ENCODE measurements at regions not wholly inside any gene's neighbourhood (a gene's known extent, or its start where the extent isn't known, plus 50 kb on each side); places are given as distances from the start of the nearest gene placed in this dataset.

DNA sequence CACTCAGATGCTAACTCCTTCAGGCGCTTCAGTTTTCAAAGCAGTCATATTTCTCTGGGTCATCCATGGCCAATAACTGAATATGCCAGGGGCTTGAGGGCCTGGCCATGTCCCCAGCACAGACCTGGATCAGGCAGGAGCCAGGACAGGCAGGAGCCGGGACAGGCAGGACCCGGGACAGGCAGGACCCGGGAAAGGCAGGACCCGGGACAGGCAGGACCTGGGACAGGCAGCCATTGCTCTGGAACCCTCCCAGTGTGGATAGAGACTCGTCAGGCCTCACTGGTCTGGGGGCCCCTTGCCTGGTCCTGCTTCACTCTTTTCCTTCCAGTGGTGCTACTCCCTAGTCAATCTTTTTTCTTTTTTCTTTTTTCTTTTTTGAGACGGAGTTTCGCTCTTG, 117.5 kb upstream of the TEX51 start (continued):
- TF ChIP-seq, protein P1, sequence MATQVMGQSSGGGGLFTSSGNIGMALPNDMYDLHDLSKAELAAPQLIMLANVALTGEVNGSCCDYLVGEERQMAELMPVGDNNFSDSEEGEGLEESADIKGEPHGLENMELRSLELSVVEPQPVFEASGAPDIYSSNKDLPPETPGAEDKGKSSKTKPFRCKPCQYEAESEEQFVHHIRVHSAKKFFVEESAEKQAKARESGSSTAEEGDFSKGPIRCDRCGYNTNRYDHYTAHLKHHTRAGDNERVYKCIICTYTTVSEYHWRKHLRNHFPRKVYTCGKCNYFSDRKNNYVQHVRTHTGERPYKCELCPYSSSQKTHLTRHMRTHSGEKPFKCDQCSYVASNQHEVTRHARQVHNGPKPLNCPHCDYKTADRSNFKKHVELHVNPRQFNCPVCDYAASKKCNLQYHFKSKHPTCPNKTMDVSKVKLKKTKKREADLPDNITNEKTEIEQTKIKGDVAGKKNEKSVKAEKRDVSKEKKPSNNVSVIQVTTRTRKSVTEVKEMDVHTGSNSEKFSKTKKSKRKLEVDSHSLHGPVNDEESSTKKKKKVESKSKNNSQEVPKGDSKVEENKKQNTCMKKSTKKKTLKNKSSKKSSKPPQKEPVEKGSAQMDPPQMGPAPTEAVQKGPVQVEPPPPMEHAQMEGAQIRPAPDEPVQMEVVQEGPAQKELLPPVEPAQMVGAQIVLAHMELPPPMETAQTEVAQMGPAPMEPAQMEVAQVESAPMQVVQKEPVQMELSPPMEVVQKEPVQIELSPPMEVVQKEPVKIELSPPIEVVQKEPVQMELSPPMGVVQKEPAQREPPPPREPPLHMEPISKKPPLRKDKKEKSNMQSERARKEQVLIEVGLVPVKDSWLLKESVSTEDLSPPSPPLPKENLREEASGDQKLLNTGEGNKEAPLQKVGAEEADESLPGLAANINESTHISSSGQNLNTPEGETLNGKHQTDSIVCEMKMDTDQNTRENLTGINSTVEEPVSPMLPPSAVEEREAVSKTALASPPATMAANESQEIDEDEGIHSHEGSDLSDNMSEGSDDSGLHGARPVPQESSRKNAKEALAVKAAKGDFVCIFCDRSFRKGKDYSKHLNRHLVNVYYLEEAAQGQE (IDR thresholded peaks at IDR 0.05), result no peak
- no peak for TF ChIP-seq SMC3 (IDR thresholded peaks at IDR 0.05)

GRCh38 chr2:126781806-126782205, 116.9 kb upstream of the TEX51 start:
- H3K4me2 ChIP-seq, result no peak overlapping the region
- no peaks in the 10 kb centered on the region for H3K9me3 ChIP-seq
- no peak for FAIRE-seq
- no peak overlapping the region for H3K27ac ChIP-seq
- no peak for DNase-seq (ENCODE audit: low read depth in 1 of 2, low spot score in 1 of 2)
- ChIA-PET POLR2A (no interaction called here), CTCF (no interaction called here)
- H3K4me3 ChIP-seq, result no peak overlapping the region
- 10% methylated on average over 6 of the region's 6 CpGs for WGBS (ENCODE audit: missing lambda C conversion rate)
- H3K4me1 ChIP-seq, result 0 out of 3 replicates have a peak, but pooled peaks cover 2% of the 10 kb centered on the region
- TF ChIP-seq, protein P2, sequence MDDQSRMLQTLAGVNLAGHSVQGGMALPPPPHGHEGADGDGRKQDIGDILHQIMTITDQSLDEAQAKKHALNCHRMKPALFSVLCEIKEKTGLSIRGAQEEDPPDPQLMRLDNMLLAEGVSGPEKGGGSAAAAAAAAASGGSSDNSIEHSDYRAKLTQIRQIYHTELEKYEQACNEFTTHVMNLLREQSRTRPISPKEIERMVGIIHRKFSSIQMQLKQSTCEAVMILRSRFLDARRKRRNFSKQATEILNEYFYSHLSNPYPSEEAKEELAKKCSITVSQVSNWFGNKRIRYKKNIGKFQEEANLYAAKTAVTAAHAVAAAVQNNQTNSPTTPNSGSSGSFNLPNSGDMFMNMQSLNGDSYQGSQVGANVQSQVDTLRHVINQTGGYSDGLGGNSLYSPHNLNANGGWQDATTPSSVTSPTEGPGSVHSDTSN (IDR thresholded peaks at IDR 0.05), result no peak
- TF ChIP-seq CBX2 (IDR thresholded peaks at IDR 0.05; ENCODE audit: borderline replicate concordance, low read depth), result no peak
- no peak for TF ChIP-seq JUNB (IDR thresholded peaks at IDR 0.05)
- TF ChIP-seq KDM1A (IDR thresholded peaks at IDR 0.05; ENCODE audit: low read depth), result no peak
- no peak for TF ChIP-seq HOXB13 (CRISPR knock-in tag; IDR thresholded peaks at IDR 0.05; ENCODE audit: low read depth)
- TF ChIP-seq, protein P3, sequence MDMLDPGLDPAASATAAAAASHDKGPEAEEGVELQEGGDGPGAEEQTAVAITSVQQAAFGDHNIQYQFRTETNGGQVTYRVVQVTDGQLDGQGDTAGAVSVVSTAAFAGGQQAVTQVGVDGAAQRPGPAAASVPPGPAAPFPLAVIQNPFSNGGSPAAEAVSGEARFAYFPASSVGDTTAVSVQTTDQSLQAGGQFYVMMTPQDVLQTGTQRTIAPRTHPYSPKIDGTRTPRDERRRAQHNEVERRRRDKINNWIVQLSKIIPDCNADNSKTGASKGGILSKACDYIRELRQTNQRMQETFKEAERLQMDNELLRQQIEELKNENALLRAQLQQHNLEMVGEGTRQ (IDR thresholded peaks at IDR 0.05), result no peak
- TF ChIP-seq EHF (CRISPR knock-in tag; IDR thresholded peaks at IDR 0.05), result no peak
- TF ChIP-seq POLR2A (IDR thresholded peaks at IDR 0.05; ENCODE audit: low read length), result no peak
- no peak for TF ChIP-seq RARB (CRISPR knock-in tag; IDR thresholded peaks at IDR 0.05)
- TF ChIP-seq CHD4 (IDR thresholded peaks at IDR 0.05; ENCODE audit: borderline replicate concordance), result no peak
- ATAC-seq, result no peak

DNA sequence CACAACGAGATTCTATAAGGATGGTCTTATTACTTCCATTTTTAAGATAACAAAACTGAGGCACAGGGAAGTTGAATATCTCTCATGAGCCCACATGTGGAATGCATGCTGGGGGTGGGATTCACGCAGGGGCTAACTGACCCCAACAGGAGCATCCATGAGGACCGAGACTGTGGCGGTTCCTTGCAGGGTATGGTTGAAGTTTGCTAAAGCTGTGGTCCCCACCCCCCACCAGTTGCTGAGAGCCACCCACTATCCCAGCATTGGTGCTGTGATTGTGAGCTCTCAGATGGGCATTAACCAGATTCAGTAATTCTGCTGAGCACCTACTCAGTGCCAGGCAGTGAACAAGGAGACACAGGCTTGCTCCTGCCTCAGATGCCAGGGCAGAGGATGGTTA, 116.0 kb upstream of the TEX51 start:
- WGBS (ENCODE audit: missing lambda C conversion rate), result 0% methylated on average over 4 of the region's 4 CpGs
- H3K4me3 ChIP-seq, result no peak overlapping the region
- no peaks in the 10 kb centered on the region for H3K9me3 ChIP-seq
- ATAC-seq, result no peak
- CTCF ChIA-PET, result no interaction called here
- FAIRE-seq, result no peak
- no peak overlapping the region for H3K27ac ChIP-seq
- no peak overlapping the region for H3K4me2 ChIP-seq
- no peak for DNase-seq (ENCODE audit: low read depth in 1 of 2, low spot score in 1 of 2)
- no peak for TF ChIP-seq CEBPB (IDR thresholded peaks at IDR 0.05)
- TF ChIP-seq, protein P4, sequence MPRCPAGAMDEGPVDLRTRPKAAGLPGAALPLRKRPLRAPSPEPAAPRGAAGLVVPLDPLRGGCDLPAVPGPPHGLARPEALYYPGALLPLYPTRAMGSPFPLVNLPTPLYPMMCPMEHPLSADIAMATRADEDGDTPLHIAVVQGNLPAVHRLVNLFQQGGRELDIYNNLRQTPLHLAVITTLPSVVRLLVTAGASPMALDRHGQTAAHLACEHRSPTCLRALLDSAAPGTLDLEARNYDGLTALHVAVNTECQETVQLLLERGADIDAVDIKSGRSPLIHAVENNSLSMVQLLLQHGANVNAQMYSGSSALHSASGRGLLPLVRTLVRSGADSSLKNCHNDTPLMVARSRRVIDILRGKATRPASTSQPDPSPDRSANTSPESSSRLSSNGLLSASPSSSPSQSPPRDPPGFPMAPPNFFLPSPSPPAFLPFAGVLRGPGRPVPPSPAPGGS (IDR thresholded peaks at IDR 0.05), result no peak
- TF ChIP-seq NPAS2 (CRISPR knock-in tag; IDR thresholded peaks at IDR 0.05; ENCODE audit: borderline replicate concordance), result no peak
- TF ChIP-seq EHMT2 (IDR thresholded peaks at IDR 0.05; ENCODE audit: low read depth), result no peak
- no peak for TF ChIP-seq GATA3 (IDR thresholded peaks at IDR 0.05; ENCODE audit: borderline replicate concordance)
- no peak for TF ChIP-seq SMC3 (IDR thresholded peaks at IDR 0.05)
- TF ChIP-seq, protein P5, sequence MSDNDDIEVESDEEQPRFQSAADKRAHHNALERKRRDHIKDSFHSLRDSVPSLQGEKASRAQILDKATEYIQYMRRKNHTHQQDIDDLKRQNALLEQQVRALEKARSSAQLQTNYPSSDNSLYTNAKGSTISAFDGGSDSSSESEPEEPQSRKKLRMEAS (IDR thresholded peaks at IDR 0.05), result no peak
- TF ChIP-seq TP53 (CRISPR knock-in tag; IDR thresholded peaks at IDR 0.05), result no peak
- no peak for TF ChIP-seq ZFP36 (IDR thresholded peaks at IDR 0.05; ENCODE audit: borderline replicate concordance, partially characterized antibody)
- no peak for TF ChIP-seq FOSB (CRISPR knock-in tag; IDR thresholded peaks at IDR 0.05)
- TF ChIP-seq HEYL (CRISPR knock-in tag; IDR thresholded peaks at IDR 0.05), result no peak
- TF ChIP-seq, protein P3 (IDR thresholded peaks at IDR 0.05), result no peak
- TF ChIP-seq RAD21 (conservative IDR thresholded peaks at IDR 0.05 in 1 of 2, IDR thresholded peaks at IDR 0.05 in 1 of 2), result no peak
- no peak for TF ChIP-seq RFX5 (IDR thresholded peaks at IDR 0.05)
- no peak for TF ChIP-seq POLR2A (IDR thresholded peaks at IDR 0.05; ENCODE audit: low read length)
- TF ChIP-seq MAZ (IDR thresholded peaks at IDR 0.05; ENCODE audit: borderline replicate concordance, low read depth, low read length), result no peak
- no peak for TF ChIP-seq TFCP2L1 (CRISPR knock-in tag; IDR thresholded peaks at IDR 0.05)
- TF ChIP-seq CHD2 (IDR thresholded peaks at IDR 0.05; ENCODE audit: low read length, partially characterized antibody), result no peak
- no peak for TF ChIP-seq FOXS1 (CRISPR knock-in tag; IDR thresholded peaks at IDR 0.05)
- no peak for TF ChIP-seq HOXA7 (CRISPR knock-in tag; IDR thresholded peaks at IDR 0.05)
- no peaks in the 10 kb centered on the region for H3K4me1 ChIP-seq
- POLR2A ChIA-PET, result no interaction called here
